GM18511 (cell line): ENCODE measurements at regions not wholly inside any gene's neighbourhood (a gene's known extent, or its start where the extent isn't known, plus 50 kb on each side); places are given as distances from the start of the nearest gene placed in this dataset.

Experiments
- ATAC-seq: cut with Tn5 transposase; IDR thresholded peaks from one replicate; pipeline ENCODE4 v1.9.1; 2021; ENCODE audit warnings: mild to moderate bottlenecking, moderate library complexity; ENCODE audit not compliant: unreplicated experiment

DNA sequence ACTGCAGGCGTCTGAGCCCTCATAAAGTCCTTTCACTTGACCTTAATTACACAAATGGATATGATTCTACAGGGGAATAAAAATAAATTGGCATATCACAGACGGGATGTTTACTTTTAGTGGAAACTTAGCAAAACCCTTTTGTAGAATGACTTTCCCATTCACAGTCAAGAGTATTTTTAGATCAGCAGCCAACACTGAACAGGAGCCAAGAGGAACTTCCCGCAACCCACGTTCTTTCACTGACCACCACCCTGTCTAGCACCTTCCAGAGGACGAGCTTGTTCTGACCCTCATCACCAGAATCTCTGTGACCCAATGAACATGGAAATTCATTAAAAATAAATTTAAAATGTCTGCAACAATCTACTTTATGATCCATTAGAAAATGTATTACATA, 119.0 kb upstream of the SNTG2 start:
- no peak for ATAC-seq

DNA sequence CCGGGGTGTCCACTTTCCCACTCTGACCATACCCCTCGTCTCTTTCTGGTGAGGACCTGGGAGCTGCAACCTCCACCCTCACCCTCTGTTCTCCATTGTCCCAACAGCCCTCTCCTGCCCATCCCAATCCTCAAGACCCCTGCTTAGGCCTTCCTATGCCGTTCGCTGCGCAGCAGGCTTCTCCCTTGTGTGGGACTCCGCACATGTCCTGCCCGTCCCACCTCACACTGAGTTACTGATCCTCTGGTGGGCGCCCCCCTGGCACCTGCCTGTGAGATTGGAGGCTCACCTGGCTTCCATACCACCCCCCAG, 119.5 kb upstream of the SNTG2 start:
- ATAC-seq: no peak

DNA sequence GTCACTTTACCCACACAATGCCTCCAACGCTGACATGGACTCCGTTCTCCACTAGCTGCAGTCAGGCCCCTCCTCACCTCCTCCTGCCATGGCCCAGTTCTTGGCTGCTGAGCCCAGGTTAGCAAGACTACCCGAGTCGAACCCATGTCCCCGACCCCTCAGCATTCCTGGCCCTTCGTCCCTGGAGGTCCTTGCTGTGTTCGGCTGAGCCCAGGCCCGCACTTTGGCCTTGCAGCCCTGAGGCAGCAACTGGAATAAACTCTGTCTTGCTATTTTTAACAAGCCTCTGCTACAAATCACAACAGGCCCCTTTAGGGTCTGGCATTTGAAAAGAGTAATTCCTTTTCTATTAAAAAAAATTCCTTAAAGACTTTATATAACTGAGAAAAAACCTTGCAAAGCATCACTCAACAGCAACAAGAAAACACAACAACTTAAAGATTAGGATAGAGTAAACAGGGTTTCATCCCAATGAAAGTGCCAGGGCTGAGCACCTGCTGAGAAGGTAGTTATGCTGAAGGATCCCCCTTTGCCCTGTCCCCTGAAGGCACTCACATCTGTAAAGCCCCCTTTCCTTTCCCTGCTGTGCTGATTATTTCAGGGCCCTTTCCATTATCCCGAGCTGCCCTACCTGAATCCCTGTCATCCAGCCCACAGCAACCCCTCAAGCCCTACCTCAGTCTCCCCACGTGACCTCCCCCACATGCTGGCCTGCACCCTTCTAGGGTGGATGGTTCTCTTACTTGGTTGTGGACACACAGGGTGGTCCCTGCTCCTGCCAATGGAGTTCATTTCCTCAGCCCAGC, 120.0 kb upstream of the SNTG2 start:
- ATAC-seq: no peak

DNA sequence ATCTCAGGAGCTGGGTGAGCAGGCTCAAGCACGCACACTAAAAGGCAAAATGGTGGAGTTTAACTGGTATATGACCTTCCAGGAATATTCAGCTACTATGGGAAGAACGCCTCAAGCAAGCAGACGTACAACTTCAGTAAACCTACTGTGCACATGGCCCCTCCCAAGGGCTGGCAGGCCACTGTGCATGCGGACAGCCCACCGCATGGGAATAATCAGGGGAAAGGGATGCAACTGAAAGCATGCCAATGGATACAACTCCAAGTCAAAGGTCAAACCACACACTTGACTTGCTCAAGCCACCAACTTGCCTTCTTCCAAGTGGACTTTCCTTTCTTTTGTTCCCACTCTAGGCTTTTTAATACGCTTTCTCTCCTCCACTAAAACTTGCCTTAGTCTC, 121.6 kb upstream of the SNTG2 start:
- ATAC-seq: no peak

DNA sequence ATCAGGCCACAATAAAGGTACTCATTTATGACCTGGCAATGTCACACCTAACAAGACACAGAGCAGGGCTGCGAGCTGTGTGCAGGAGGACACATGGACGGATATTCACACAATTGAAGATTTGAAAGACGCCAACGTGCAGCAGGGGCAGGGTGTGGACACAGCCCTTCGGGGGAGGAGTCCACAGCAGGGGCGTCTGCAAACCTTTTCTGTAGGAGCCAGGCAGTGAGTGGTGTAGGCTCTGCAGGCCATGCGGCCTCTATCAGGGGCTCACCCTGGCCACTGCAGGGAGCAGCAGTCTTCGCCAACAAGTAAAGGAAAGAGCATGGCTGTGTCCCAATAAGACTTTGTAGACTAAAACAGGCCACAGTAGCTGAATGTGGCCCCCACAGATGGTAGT, 125.7 kb upstream of the SNTG2 start:
- ATAC-seq: no peak

DNA sequence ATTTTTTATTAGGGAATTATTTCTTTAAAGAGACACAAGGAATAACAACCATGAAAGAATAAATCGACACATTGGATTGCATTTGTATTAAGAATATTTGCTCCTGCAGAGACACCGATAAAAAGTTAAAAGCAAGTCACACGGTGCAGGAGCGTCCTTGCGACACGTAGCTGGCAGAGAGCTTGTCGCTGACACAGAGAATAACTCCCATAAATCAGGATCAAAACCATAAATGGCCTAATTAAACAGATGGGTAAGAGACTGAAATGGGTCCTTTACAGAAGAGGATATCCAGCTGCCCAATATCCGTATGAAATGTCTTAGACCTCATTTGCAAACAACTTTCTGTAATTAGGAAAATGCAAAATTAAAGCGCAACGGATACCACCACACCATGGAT, 126.1 kb upstream of the SNTG2 start:
- ATAC-seq: no peak

DNA sequence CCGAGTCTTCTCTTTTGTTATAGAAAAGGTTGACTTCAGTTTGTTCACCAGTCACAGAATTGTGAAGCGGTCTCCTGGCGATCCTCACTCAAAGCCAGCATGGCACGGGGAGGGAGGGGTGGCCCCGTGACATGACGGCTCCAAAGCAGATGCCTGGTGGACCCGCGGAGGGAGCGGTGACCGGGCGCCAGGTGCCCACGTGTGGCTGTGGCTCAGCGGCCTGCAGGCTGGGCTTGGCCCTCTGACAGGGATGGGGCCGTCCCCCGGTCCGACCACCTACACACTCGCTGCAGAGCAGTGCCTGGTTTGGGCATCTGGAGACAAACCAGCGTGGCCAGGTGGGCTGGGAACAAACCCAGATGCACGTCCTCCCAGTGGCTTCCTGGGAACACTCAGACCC, 129.1 kb upstream of the SNTG2 start:
- ATAC-seq: no peak

DNA sequence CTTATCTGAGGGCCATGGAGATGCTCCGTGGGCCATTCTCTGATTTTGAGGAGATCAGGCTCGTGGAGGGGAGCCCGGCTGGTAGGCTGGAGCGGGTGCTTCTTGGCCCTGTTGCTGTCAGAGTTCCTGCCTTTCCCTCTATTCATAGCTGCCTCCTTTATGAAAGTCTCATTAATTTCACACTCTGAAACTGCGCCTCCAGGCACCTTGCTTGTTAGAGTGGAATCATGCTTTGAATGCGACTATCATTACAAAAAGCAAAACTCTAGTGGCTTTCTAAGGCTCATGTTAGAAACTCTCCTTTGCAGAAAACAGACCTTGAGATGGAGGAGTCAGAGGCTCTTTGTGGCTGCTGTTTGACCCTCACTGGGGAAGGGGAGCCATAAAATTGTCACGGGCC, 131.0 kb upstream of the SNTG2 start:
- no peak for ATAC-seq

DNA sequence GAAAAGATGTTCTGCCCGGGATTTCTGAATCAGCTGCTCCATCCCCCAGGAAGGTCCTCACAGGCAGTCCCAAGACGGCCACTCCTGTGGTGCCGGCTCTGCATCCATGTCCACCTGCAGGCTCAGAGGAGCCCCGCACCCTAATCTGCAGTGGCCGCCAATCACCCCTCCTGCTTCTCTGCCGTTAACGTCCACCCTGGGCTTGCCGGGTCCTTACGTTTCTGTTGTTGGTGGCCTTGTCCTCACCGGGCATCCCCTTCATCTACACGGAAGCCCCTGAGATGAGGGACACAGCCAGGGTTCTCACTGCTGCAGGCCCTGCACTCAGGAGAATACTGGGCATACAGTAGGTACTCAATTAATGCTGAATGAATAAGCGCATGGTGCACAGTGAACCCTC, 131.5 kb upstream of the SNTG2 start:
- no peak for ATAC-seq

DNA sequence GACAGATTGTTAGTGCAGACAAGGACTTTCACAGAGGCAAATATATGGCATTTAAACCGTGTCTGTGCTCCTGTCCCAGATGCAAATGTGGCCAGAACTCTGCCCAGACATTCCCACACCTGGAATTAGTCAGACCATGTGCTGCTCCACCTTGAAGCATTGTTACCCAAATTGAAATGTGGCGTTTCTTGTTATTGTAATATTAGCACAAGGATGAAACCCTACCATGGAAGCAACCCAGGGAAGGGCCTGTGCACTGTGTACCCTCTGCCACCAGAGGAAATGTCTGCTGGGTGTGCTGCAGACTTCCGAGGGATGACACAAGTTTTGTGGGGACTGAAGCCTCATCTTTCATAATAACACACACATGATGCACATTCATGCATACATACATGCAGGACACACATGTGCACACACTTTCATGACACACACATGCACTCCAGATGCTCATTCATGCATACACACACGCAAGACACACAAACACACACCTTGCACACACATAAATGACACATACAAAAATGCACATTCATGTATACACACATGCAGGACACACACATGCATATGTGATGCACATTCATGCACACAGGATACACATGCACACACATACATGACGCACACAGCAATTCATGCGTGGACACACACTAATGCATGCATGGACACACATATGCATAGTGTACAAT, 133.2 kb upstream of the SNTG2 start:
- ATAC-seq: no peak

DNA sequence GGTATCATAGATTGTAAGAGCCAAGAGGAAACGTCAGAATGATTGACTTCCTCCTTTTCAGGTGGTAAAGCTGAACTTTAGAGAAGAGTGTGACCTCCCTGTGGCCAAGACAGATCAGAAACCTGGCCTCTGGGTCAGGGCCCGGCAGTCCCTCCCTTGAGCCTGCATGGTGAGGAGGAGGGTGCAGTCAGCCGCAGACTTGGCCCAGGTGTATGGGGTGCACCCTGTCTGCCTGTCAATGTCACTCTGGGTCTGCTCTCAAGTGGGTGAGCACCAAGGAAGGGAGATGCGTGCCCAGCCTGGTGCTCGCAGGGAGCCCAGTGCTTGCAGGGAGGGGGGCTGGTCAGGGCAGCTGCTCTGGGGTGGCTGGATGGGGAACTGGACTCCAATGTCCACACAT, 134.4 kb upstream of the SNTG2 start:
- no peak for ATAC-seq

DNA sequence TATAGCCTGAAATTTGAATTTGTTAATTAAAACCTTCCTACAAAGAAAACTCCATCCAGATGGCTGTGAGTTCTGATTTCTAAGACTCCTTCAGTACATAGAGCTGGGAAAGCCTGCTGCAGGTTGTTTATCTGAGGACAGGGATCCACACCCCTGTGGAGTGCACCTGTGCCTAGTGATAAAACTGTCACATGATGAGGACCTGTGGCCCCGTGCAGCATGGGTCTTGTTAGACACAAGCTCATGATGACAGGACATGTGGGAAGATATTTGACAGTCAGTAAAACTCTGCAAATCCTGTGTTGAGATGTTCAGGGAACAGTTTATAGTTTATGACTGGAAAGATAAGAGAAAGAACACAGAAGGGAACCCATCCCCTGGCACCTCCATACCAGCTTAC, 133.2 kb upstream of the TMEM18 start:
- ATAC-seq: no peak

DNA sequence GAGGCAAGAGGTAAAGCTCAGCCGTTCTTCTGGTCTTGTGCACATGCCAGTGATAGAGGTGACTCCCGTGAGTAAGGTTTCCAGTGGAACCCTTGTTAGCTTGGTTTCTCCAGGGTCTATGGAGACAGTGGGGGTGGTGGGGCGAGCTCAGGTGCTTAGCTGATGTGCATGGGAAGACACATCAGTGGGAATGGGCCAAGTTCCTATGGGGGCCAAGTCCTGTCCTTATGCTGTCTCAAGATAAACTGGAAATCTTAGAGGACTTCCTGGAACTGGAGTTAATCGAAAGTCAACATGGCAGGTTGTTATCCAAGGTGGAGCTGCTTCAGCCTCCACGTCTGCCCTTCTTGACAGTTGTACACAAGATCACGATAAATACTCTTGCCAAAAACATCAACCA, 130.1 kb upstream of the TMEM18 start:
- ATAC-seq: no peak

DNA sequence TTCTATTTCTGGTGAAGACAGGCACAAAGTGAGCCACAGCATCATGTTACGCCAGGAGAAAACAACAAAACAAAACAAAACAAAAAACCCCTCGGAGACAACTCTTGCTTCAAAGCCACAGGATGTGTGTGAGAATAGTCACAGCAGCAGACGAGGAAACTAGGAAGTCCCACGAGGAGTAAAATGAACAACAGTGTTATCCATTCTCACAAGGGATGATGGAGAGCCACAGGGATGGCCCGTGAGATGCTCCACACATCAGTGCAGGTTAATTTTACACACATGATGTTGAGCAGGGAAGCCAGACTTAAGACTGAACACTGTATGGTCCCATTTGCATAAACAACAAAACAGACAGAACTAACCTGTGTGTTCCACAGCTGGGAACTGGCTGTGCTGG, 128.5 kb upstream of the TMEM18 start:
- ATAC-seq: no peak

DNA sequence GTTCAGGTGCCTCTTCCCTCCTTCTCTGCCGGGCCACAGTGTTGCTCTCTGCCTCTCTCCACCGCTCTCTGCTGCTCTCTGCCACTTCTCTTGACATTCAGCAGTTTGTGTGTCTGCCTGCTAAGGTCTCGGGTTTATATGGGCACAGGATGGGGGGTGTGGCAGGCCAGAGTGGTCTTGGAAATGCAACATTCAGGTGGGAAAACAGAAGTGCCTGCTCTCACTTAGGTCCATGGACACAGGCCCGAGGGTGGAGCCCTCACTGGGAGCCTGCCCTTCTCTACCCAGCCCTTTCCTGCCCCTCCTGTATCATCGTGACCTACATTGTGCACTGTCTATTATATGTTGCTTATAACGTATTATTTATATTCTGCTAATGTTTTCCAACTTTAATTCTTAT, 120.8 kb upstream of the TMEM18 start:
- ATAC-seq: no peak

DNA sequence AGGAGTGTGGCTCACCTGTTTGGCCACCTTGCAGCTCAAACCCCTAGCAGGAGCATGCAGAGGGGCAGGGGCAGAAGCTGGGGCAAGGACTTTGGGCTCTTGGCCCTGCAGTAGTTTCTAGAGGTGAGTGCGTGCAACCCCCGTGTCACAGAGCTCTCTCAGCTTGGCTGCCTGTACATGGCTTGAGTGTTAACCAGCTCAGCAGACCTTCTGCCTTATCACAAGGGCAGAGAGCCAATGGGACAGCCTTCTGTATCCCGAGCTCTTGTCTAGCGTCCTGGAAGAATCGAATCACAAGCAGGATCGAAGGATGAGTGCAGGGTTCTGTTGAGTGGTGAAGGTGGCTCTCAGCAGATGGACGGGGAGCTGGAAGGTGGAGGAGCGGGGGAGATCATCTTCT, 120.3 kb upstream of the TMEM18 start:
- ATAC-seq: no peak

DNA sequence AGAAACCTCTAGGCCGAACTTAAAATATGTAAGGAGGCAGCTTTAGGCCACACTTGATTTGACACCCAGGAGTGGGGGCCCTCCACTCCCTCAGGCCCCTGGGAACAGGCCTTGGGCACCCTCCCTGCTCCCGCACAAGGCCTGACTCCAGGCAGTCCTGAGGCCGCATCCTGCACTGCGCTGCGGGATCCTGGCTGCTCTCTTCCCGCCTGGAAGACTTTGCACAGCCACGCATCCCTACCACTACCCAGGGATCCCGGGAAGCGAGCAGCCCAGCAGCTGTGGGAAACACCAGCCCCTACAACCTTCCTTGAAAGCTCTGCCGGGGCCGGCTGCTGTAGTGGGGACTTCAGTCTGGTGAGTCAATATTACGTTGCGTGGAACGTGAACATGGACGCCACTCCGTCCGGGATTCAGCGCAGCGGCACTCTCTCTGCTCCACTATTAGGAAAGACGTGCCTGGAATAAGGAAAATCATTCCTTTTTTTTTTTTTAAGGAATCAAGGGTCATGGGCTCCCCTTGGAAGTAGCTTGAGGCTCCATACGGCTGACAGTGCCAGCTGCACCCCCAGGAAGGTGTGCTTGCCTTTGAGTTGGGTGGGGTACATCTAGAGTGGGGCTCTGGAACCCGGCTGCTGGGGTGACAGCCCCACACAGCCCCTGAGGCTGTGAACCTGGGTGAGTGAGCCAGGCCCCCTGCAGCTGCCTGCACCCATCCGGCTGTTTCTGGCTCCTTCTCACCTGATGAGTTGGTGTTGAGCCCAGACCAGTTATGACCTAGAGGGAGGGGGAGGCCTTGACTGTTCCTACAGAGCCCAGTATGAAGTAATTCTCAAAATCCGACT, 119.2 kb upstream of the TMEM18 start:
- ATAC-seq: no peak

DNA sequence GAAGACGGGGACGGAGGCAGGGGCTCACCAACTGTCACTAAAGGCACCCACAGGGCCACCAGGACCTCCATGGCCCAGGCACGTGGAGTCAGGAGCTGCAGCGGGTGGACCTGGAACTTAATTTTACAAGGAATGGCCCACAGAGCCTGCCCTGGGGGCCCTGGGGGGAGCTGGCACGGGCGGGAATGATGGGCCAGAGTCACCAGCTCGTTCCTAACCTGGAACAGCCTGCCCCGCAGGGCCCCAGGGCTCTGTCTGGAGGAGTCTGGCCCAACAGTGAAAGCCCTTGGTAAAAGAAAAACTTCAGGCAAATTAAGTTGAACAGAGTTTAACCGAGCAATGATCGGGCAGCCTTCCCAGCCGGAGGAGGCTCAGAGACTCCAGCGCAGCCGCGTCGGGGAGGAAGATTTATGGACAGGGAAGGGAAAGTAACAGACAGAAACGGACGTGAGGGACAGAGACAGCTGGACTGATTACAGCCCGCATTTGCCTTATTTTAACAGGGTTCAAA, 118.4 kb upstream of the TMEM18 start:
- ATAC-seq: no peak

DNA sequence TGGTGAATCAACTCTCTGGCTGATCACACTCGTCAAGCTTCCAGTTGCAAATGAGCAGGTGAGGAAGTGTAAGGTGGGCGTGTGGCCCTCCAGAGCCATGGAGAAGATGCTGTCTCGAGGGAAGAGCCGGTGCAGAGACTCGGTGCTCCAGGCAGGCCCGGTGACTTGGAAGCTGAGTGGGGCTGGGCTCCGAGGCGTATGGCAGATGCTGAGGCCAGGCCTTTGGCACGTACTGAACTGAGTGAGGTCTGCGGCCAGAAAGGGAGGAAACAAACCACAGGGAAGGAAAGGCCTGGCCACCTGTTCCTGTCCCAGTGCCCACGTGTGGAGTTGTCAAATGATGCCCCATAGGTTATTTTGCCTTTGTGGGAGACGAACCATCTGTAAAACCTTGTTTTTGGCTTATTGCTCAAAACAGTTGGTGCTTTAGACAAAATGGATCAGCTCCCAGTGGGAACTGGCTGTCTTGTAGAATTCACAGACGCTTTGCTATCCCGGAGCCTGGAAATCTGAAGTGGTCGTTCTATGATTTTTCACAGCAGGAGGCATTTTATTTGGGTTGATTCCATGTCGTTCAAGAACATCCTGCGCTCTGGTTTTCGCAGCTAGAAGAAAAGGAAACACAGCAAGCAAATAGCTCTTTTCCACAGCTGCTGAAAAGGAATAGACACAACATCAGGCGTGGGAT, 117.5 kb upstream of the TMEM18 start:
- no peak for ATAC-seq

DNA sequence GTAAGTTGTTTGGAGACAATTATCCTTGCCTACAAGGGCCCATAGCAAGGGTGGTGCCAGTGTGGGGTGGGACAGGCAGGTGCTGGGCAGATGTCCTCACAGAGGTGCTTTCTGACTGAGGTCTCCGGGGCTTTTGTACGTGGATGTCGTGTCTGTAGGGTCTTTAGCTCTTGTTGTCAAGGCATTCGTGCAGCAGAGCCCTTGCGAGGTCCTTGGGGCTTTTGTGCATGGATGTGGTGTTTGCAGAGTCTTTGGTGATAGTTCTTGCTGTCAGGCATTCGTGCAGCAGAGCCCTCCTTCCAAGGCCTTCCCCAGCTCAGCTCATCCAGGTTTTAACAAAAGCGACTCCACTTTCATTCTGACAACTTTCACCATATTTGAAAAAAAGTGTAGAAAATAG, 116.0 kb upstream of the TMEM18 start:
- no peak for ATAC-seq

DNA sequence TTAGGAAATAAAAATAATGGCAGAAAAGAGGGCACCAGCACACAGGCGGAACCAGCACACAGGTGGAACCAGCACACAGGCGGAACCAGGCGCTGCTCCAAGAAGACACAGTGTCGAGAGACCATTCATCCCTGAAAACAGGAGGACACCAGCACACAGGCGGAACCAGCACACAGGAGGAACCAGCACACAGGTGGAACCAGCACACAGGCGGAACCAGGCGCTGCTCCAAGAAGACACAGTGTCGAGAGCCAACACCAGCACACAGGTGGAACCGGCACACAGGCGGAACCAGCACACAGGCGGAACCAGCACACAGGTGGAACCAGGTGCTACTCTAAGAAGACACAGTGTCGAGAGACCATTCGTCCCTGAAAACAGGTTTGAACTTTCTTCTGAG, 115.5 kb upstream of the TMEM18 start:
- ATAC-seq: no peak
